GM23338 (cell line): ENCODE measurements at regions not wholly inside any gene's neighbourhood (a gene's known extent, or its start where the extent isn't known, plus 50 kb on each side); places are given as distances from the start of the nearest gene placed in this dataset.

ENCODE experiments used
- ATAC-seq: fragments of 200-7000 bp; cut with Tn5 transposase; 3 replicates; pipeline ENCODE4 v1.9.1; 2020
- DNase-seq: peaks from one replicate; pipeline ENCODE4 v3.0.0-alpha.2; 2015; ENCODE audit warnings: low spot score
- H2AFZ ChIP-seq: fragments of 200-600 bp; sonication (generic); 2 replicates; pipeline ENCODE4 v1.8.0; 2016; ENCODE audit warnings: antibody characterized with exemption, mild to moderate bottlenecking, moderate library complexity
- H3F3A ChIP-seq: fragments of 200-600 bp; sonication (generic); replicated peaks from 2 replicates; pipeline ENCODE4 v1.8.0; 2017; ENCODE audit warnings: antibody characterized with exemption, mixed run types, low read depth
- H3K27ac ChIP-seq: fragments of 200-600 bp; sonication (generic); 2 replicates; pipeline ENCODE4 v1.6.1; 2016; ENCODE audit warnings: low read depth
- H3K27me3 ChIP-seq: fragments of 200-600 bp; sonication (generic); 2 replicates; pipeline ENCODE4 v1.8.0; 2016; ENCODE audit warnings: mild to moderate bottlenecking, mixed run types, moderate library complexity; ENCODE audit not compliant: insufficient read depth
- H3K36me3 ChIP-seq: fragments of 200-600 bp; sonication (generic); 2 replicates; pipeline ENCODE4 v1.8.0; 2016; ENCODE audit warnings: mild to moderate bottlenecking; ENCODE audit not compliant: insufficient read depth
- H3K4me1 ChIP-seq: fragments of 200-600 bp; sonication (generic); 2 replicates; pipeline ENCODE4 v1.8.0; 2016; ENCODE audit warnings: mild to moderate bottlenecking, moderate library complexity; ENCODE audit not compliant: insufficient read depth
- H3K4me2 ChIP-seq: fragments of 200-600 bp; sonication (generic); 2 replicates; pipeline ENCODE4 v1.7.1; 2017; ENCODE audit warnings: mixed run types
- H3K4me3 ChIP-seq: fragments of 200-600 bp; sonication (generic); 2 replicates; pipeline ENCODE4 v1.6.1; 2016; ENCODE audit warnings: mixed run types
- H3K79me2 ChIP-seq: fragments of 200-600 bp; sonication (generic); replicated peaks from 2 replicates; pipeline ENCODE4 v1.8.0; 2017; ENCODE audit warnings: mild to moderate bottlenecking; ENCODE audit not compliant: insufficient read depth
- H3K9me2 ChIP-seq: fragments of 200-600 bp; sonication (generic); 2 replicates; pipeline ENCODE4 v1.8.0; 2017; ENCODE audit not compliant: insufficient read depth
- H4K20me1 ChIP-seq: fragments of 200-600 bp; sonication (generic); replicated peaks from 2 replicates; pipeline ENCODE4 v1.8.0; 2017; ENCODE audit warnings: mild to moderate bottlenecking; ENCODE audit not compliant: insufficient read depth
- H3K27ac Mint-ChIP-seq: 2 replicates; pipeline ENCODE4 v1.8.0; 2020; ENCODE audit warnings: inconsistent platforms, mild to moderate bottlenecking, moderate library complexity, mixed read lengths
- H3K27me3 Mint-ChIP-seq: 3 replicates; pipeline ENCODE4 v1.8.0; 2022; ENCODE audit warnings: low read depth, mild to moderate bottlenecking, moderate library complexity, mixed read lengths, inconsistent platforms; ENCODE audit not compliant: insufficient read depth, poor library complexity
- H3K36me3 Mint-ChIP-seq: 3 replicates; pipeline ENCODE4 v1.8.0; 2021; ENCODE audit warnings: low read depth, mild to moderate bottlenecking, inconsistent platforms, moderate library complexity, mixed read lengths
- H3K4me1 Mint-ChIP-seq: 3 replicates; pipeline ENCODE4 v1.8.0; 2020; ENCODE audit warnings: mild to moderate bottlenecking, inconsistent platforms, mixed read lengths
- H3K4me3 Mint-ChIP-seq: 3 replicates; pipeline ENCODE4 v1.8.0; 2021; ENCODE audit warnings: moderate library complexity, mild to moderate bottlenecking, inconsistent platforms, mixed read lengths
- H3K9me3 Mint-ChIP-seq: 3 replicates; pipeline ENCODE4 v1.8.0; 2020; ENCODE audit warnings: moderate library complexity, mild to moderate bottlenecking, inconsistent platforms, mixed read lengths
- CREB1 ChIP-seq: fragments of 250-450 bp; sonication (Bioruptor Pico); IDR thresholded peaks from 2 replicates; pipeline ENCODE4 v1.5.0; 2020; ENCODE audit warnings: low read depth, mild to moderate bottlenecking, moderate library complexity
- EZH2 ChIP-seq: fragments of 200-600 bp; sonication (generic); IDR thresholded peaks from one replicate; pipeline ENCODE4 v1.8.0; 2017; ENCODE audit warnings: antibody characterized with exemption, mild to moderate bottlenecking, low read depth; ENCODE audit not compliant: unreplicated experiment
- EZH2phosphoT487 ChIP-seq: fragments of 200-600 bp; sonication (generic); IDR thresholded peaks from one replicate; pipeline ENCODE4 v1.8.1; 2018; ENCODE audit warnings: antibody characterized with exemption; ENCODE audit not compliant: unreplicated experiment
- NANOG ChIP-seq: IDR thresholded peaks from 2 replicates; pipeline ENCODE4 v1.6.1; 2016; ENCODE audit warnings: antibody characterized with exemption, borderline replicate concordance
- POLR2AphosphoS5 ChIP-seq: IDR thresholded peaks from 2 replicates; pipeline ENCODE4 v1.6.1; 2016; ENCODE audit warnings: antibody characterized with exemption, low read depth
- STAT1 ChIP-seq: IDR thresholded peaks from one replicate; pipeline ENCODE4 v1.6.1; 2016; ENCODE audit warnings: antibody characterized with exemption; ENCODE audit not compliant: unreplicated experiment
- ZNF331 ChIP-seq: fragments of 250-450 bp; sonication (Bioruptor Pico); IDR thresholded peaks from 2 replicates; pipeline ENCODE4 v1.5.0; 2020; ENCODE audit warnings: low read depth, mild to moderate bottlenecking, moderate library complexity
- TF ChIP-seq, protein P1 (sequence below), 2 experiments: fragments of 200-600 bp in 1 of 2; sonication (generic) in 1 of 2; conservative IDR thresholded peaks; 2 replicates each; pipeline versions ENCODE4 v1.5.1 to v1.6.1; 2016 to 2017; ENCODE audit warnings: antibody characterized with exemption in 2 of 2, low read depth in 2 of 2, mild to moderate bottlenecking in 2 of 2, moderate library complexity in 1 of 2

DNA sequence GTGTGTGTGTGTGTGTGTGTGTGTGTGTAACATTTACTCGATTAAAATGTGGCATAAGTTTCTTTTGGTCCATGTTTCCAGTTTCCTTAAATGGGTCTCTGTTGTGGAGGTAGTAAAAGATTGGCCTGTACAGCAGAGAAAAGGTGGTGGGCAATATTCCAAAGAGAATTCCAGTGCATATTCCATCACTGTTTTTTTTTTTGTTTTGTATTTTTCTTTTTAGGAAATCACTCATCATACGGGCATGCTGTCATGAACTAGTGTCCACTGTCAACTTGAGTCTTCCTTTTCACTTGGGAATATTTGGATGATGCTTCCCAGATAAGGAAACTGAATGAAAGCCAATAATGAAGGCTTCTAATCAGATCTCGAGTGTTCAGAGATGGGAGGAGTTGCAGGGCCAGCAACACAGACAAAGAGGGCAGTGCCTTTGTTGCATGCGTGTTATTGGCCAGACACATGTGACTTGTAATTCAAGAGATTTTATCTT lies 95.2 kb upstream of the PDGFD start (continued):
- TF ChIP-seq, protein P1, sequence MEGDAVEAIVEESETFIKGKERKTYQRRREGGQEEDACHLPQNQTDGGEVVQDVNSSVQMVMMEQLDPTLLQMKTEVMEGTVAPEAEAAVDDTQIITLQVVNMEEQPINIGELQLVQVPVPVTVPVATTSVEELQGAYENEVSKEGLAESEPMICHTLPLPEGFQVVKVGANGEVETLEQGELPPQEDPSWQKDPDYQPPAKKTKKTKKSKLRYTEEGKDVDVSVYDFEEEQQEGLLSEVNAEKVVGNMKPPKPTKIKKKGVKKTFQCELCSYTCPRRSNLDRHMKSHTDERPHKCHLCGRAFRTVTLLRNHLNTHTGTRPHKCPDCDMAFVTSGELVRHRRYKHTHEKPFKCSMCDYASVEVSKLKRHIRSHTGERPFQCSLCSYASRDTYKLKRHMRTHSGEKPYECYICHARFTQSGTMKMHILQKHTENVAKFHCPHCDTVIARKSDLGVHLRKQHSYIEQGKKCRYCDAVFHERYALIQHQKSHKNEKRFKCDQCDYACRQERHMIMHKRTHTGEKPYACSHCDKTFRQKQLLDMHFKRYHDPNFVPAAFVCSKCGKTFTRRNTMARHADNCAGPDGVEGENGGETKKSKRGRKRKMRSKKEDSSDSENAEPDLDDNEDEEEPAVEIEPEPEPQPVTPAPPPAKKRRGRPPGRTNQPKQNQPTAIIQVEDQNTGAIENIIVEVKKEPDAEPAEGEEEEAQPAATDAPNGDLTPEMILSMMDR (conservative IDR thresholded peaks at IDR 0.05; ENCODE audit: low read depth in 2 of 2): no peak
- TF ChIP-seq EZH2 (no peak), STAT1 (no peak), EZH2phosphoT487 (no peak), CREB1 (CRISPR knock-in tag) (no peak), ZNF331 (CRISPR knock-in tag) (no peak), NANOG (no peak)

DNA sequence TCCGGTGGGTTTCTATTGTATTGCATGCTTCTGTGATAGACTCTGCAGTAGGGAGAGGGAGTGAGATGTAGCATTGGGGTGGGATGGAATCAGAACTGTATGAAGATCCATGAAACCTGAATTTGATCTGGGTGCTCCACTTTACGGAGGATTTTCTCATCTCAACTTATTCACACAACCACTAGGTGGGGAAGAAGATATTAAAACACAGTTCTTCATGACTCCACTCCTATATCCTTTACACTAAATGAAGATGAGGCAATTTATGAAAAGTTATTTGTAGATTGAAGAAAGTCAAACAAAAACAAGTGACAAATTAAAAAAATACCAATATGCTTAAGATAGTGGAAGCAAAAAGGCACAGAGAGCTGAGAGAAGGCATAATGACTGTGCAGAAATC lies 92.6 kb upstream of the PDGFD start:
- Mint-ChIP-seq H3K27ac (0 out of 2 replicates have a peak overlapping the region, but pooled peaks have one; percentile 57), H3K36me3 (peaks cover 3% of the 10 kb centered on the region; the same call in 2 of the 3 replicates), H3K4me3 (no peak overlapping the region), H3K27me3 (no peaks in the 10 kb centered on the region), H3K9me3 (no peaks in the 10 kb centered on the region), H3K4me1 (peaks cover 5% of the 10 kb centered on the region; the same call in 2 of the 3 replicates)
- H2AFZ ChIP-seq: no peak overlapping the region
- DNase-seq (peak; percentile 17), ATAC-seq (no peak)
- TF ChIP-seq, protein P1 (conservative IDR thresholded peaks at IDR 0.05; ENCODE audit: low read depth in 2 of 2): peak; percentile 45 to 49
- no peak for TF ChIP-seq POLR2AphosphoS5
- H3K79me2 ChIP-seq: no peaks in the 10 kb centered on the region
- no peaks in the 10 kb centered on the region for H3F3A ChIP-seq
- no peaks in the 10 kb centered on the region for H3K27me3 ChIP-seq
- no peaks in the 10 kb centered on the region for H3K4me1 ChIP-seq
- no peak overlapping the region for H3K27ac ChIP-seq
- H3K4me2 ChIP-seq: no peak overlapping the region
- no peaks in the 10 kb centered on the region for H4K20me1 ChIP-seq
- H3K4me3 ChIP-seq: no peak overlapping the region
- no peaks in the 10 kb centered on the region for H3K9me2 ChIP-seq
- no peaks in the 10 kb centered on the region for H3K36me3 ChIP-seq

DNA sequence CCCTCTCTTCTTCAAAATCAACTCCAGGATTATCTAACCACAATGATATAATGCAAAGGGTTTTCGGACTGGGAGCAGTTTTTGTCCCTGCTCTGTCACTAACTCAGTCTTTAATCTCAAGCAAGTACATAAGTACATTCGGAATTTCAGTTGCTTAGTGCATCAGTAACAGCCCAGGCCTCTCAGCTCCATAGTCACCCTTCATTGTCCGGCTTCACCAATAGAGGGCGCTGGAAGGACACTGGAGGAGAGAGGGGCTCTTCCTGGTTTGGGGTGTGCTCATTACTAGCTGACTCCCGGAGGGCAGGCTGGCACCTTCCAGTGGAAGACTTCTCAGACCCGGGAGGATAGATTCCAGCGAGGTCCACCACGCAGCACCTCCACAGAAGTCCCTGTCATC lies 90.4 kb upstream of the PDGFD start:
- Histone ChIP-seq H3F3A (no peaks in the 10 kb centered on the region), H3K27ac (no peak overlapping the region), H3K27me3 (no peaks in the 10 kb centered on the region), H3K4me3 (no peak overlapping the region), H4K20me1 (no peaks in the 10 kb centered on the region), H3K79me2 (no peaks in the 10 kb centered on the region), H3K4me1 (no peaks in the 10 kb centered on the region), H3K4me2 (no peak overlapping the region), H2AFZ (no peak overlapping the region), H3K36me3 (no peaks in the 10 kb centered on the region), H3K9me2 (no peaks in the 10 kb centered on the region)
- H3K27ac Mint-ChIP-seq: peak overlapping the region; percentile 74; the same call in 1 of the 2 replicates
- no peaks in the 10 kb centered on the region for H3K27me3 Mint-ChIP-seq
- peak; percentile 92 for DNase-seq
- peak; percentile 100 for ATAC-seq
- H3K36me3 Mint-ChIP-seq: peaks cover 3% of the 10 kb centered on the region; the same call in 2 of the 3 replicates
- no peak overlapping the region for H3K4me3 Mint-ChIP-seq
- no peaks in the 10 kb centered on the region for H3K9me3 Mint-ChIP-seq
- H3K4me1 Mint-ChIP-seq: peaks cover 5% of the 10 kb centered on the region; the same call in 2 of the 3 replicates
- TF ChIP-seq STAT1: no peak
- TF ChIP-seq, protein P1 (conservative IDR thresholded peaks at IDR 0.05; ENCODE audit: low read depth in 2 of 2): peak; percentile 91 to 96
